Activated CD4-positive, alpha-beta T cell treated with anti-CD3 and anti-CD28 coated beads for 36 hours (primary cell): ENCODE measurements at regions not wholly inside any gene's neighbourhood (a gene's known extent, or its start where the extent isn't known, plus 50 kb on each side); places are given as distances from the start of the nearest gene placed in this dataset.
"Not testable (repeated sequence)": the region's sequence is repeated elsewhere in the genome, so short reads cannot be mapped to it uniquely, and the experiment has no call there.

ENCODE experiments used
- ATAC-seq: fragments of 200-7000 bp; cut with Tn5 transposase; one replicate; pipeline ENCODE4 v1.10.0; 2021; ENCODE audit warnings: mild to moderate bottlenecking, moderate library complexity
- CTCF ChIA-PET: fragments of 350-600 bp; sonication (Branson Sonifier 250); formaldehyde crosslinking; loops from one replicate; lab custom pipeline; 2021; ENCODE audit warnings: antibody characterized with exemption; lab: Charles Lee
- POLR2A ChIA-PET: fragments of 350-600 bp; sonication (Branson Sonifier 250); formaldehyde crosslinking; loops from one replicate; lab custom pipeline; 2021; ENCODE audit warnings: antibody characterized with exemption, inconsistent platforms; lab: Charles Lee
- DNase-seq: peaks from one replicate; pipeline ENCODE4 v3.0.0-alpha.2; 2020
- H3K27ac Mint-ChIP-seq: one replicate; pipeline ENCODE4 v1.8.0; 2021; ENCODE audit warnings: mixed read lengths
- H3K27me3 Mint-ChIP-seq: one replicate; pipeline ENCODE4 v1.8.0; 2021; ENCODE audit warnings: mixed read lengths
- H3K36me3 Mint-ChIP-seq: one replicate; pipeline ENCODE4 v1.8.0; 2021; ENCODE audit warnings: low read depth, mixed read lengths
- H3K4me1 Mint-ChIP-seq: one replicate; pipeline ENCODE4 v1.8.0; 2021; ENCODE audit warnings: mixed read lengths
- H3K4me3 Mint-ChIP-seq: one replicate; pipeline ENCODE4 v1.8.0; 2021; ENCODE audit warnings: mild to moderate bottlenecking, moderate library complexity, mixed read lengths
- H3K9me3 Mint-ChIP-seq: one replicate; pipeline ENCODE4 v1.8.0; 2021; ENCODE audit warnings: low read depth, mixed read lengths
- intact Hi-C, 2 experiments: fragments of 100-400 bp; cut with DNase I in 1 of 2; cut with micrococcal nuclease in 1 of 2; formaldehyde crosslinking; loops; one replicate each; pipeline versions ENCODE4 v1.14.2 to v1.15.1; 2022 to 2024; cut with DNase I, micrococcal nuclease

DNA sequence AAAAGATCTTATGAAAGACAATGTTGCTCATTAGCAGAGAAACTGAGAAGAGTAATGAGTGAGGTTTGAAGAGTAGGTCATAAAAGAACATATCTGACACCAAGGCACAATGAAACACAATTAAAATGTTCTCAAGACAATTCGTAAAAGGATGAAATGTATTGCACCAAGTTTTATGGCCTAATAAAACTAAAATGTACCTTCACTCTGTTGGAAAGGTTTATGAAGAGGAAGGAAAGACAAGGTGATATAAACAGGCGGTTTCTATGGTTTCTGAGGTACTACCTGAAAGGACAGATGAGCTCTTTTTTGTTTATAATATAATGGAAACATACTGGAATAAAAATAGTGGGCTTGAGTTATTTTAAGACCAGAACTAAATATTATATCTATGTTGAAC, 821.3 kb downstream of the TAF11L14 start:
- H3K27ac Mint-ChIP-seq: no peak overlapping the region
- DNase-seq (no peak), ATAC-seq (no peak)
- no peaks in the 10 kb centered on the region for H3K27me3 Mint-ChIP-seq
- no peak overlapping the region for H3K4me3 Mint-ChIP-seq
- intact Hi-C loops: no loop called here
- no peaks in the 10 kb centered on the region for H3K36me3 Mint-ChIP-seq
- H3K4me1 Mint-ChIP-seq: no peaks in the 10 kb centered on the region
- H3K9me3 Mint-ChIP-seq: peaks cover 2% of the 10 kb centered on the region
- POLR2A ChIA-PET: interaction anchor here (0.7 kb wide), 1 partner anchor 632 kb away, joined by 3 read pairs; no protein-coding TSS in a partner anchor
- CTCF ChIA-PET: interaction anchor here (2.6 kb wide), 1 partner anchor 11 kb away, joined by 7 read pairs; no protein-coding TSS in a partner anchor

DNA sequence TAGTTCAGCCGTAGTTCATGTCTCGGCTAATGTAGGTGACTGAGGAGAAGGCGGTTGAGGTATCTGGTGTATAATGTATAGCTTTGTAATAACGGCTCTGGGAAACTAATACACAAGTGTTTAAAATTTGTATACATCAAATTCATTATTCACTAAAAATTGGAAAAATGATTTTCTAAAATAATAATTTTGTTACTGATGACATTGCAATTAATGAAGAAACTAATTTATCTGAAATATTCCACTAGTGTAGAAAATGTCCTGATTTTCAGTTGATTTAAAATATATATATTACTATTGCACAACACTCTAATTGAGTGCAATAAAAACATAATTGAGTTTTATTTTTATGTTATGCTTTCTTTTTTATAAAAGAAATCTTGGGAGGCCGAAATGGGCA, 823.0 kb downstream of the TAF11L14 start:
- no peaks in the 10 kb centered on the region for H3K36me3 Mint-ChIP-seq
- ChIA-PET CTCF (interaction anchor here (2.6 kb wide), 1 partner anchor 9 kb away, joined by 7 read pairs; no protein-coding TSS in a partner anchor), POLR2A (no interaction called here)
- no peak overlapping the region for H3K27ac Mint-ChIP-seq
- peaks cover 2% of the 10 kb centered on the region for H3K9me3 Mint-ChIP-seq
- no peak for ATAC-seq
- H3K4me3 Mint-ChIP-seq: no peak overlapping the region
- intact Hi-C loops: no loop called here
- no peak for DNase-seq
- H3K4me1 Mint-ChIP-seq: no peaks in the 10 kb centered on the region
- H3K27me3 Mint-ChIP-seq: no peaks in the 10 kb centered on the region

DNA sequence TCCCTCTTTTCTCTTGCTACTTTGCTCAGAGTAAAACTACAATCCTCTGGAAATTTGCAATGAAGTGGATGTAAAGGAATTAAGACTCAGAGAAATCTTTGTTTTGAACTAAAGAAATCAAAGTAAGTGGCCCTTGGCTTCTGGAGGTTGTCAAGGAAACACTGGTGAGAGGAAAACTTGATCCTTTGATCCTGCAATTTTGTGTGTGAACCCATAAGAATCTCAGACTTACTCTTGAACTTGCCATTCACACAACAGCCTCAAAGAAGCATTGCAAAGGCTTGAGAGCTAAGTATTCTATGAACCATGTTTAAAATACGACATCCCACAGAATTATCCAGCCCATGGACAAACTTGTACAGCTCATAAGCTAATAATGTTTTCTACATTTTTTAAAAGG, 827.5 kb downstream of the TAF11L14 start:
- ATAC-seq (no peak), DNase-seq (no peak)
- peaks cover 2% of the 10 kb centered on the region for H3K9me3 Mint-ChIP-seq
- POLR2A ChIA-PET: no interaction called here
- H3K36me3 Mint-ChIP-seq: no peaks in the 10 kb centered on the region
- no peaks in the 10 kb centered on the region for H3K4me1 Mint-ChIP-seq
- no peak overlapping the region for H3K4me3 Mint-ChIP-seq
- CTCF ChIA-PET: interaction anchor here (0.9 kb wide), 1 partner anchor 23 kb away, joined by 4 read pairs; no protein-coding TSS in a partner anchor
- intact Hi-C loops: no loop called here
- H3K27me3 Mint-ChIP-seq: no peaks in the 10 kb centered on the region
- H3K27ac Mint-ChIP-seq: no peak overlapping the region

DNA sequence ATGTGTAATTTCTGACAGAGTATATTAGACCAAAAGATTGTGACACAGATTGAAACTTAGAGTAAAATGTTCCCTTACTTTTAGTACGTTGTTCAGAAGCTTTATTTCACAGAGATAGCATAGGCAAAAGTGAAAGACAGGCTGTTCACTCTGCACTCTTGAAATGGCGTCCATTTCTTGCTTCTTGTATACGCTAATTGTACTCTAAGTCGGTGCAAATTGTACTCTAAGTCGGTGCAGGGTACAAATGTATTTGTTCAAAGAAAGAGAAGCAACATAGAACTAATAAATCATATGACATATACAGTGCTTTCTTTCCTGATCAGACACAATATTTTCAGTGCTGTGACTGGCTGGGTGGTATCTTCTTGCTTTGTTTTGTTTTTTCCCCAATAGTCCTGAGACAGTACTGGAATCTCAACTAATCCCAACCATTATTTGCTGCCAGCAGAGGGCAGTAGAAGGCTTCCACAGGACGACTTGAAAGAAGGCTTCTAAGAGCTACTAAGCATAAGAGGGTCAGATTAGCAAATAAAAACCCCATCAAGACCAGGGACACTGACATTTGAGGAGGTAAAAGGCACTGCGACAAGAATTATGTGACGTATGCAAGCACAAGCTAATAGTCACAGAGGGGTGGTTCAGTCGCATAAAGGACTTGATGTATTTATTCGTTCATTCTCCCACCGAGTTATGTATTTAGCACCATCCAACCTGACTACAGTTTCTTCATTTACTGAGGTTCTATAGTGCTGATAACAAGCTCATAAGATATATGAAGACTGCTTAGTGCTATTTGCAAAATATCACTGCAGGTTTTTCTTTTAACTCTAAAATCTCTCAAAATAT, 831.8 kb downstream of the TAF11L14 start:
- H3K27me3 Mint-ChIP-seq: no peaks in the 10 kb centered on the region
- no peak overlapping the region for H3K4me3 Mint-ChIP-seq
- intact Hi-C loops: loop anchor here (1.0 to 2.0 kb wide), 2 partner anchors 232 to 233 kb away; no protein-coding TSS in a partner anchor
- CTCF ChIA-PET: interaction anchor here (0.6 to 1.7 kb wide), 5 partner anchors 10 to 1703 kb away, joined by 3 to 7 read pairs (median 3); no protein-coding TSS in a partner anchor
- H3K36me3 Mint-ChIP-seq: no peaks in the 10 kb centered on the region
- DNase-seq (peak; percentile 66), ATAC-seq (no peak)
- H3K4me1 Mint-ChIP-seq: no peaks in the 10 kb centered on the region
- H3K9me3 Mint-ChIP-seq: no peaks in the 10 kb centered on the region
- no peak overlapping the region for H3K27ac Mint-ChIP-seq
- POLR2A ChIA-PET: interaction anchor here (0.5 to 0.6 kb wide), 2 partner anchors 175 to 193 kb away, joined by 3 to 9 read pairs; no protein-coding TSS in a partner anchor

- POLR2A ChIA-PET: interaction anchor here (0.5 to 0.6 kb wide), 2 partner anchors 175 to 192 kb away, joined by 3 to 9 read pairs; no protein-coding TSS in a partner anchor
- Mint-ChIP-seq H3K27ac (no peak overlapping the region), H3K9me3 (no peaks in the 10 kb centered on the region), H3K36me3 (no peaks in the 10 kb centered on the region), H3K4me3 (no peak overlapping the region), H3K27me3 (no peaks in the 10 kb centered on the region), H3K4me1 (no peaks in the 10 kb centered on the region)
- intact Hi-C loops: loop anchor here (1.0 to 2.0 kb wide), 2 partner anchors 232 kb away; no protein-coding TSS in a partner anchor
- CTCF ChIA-PET: interaction anchor here (0.6 to 1.7 kb wide), 4 partner anchors 11 to 1704 kb away, joined by 3 to 7 read pairs (median 4); no protein-coding TSS in a partner anchor
- DNase-seq (no peak), ATAC-seq (no peak)
These were observed 832.5 kb downstream of the TAF11L14 start for GRCh38 chr5:18466731-18467130.

DNA sequence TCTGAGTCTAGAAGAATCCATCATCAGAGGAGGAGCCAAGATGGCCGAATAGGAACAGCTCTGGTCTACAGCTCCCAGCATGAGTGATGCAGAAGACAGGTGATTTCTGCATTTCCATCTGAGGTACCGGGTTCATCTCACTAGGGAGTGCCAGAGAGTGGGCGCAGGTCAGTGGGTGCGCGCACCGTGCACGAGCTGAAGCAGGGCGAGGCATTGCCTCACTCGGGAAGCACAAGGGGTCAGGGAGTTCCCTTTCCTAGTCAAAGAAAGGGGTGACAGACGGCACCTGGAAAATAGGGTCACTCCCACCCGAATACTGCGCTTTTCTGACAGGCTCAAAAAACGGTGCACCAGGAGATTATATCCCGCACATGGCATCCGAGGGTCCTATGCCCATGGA, 837.5 kb downstream of the TAF11L14 start:
- CTCF ChIA-PET, H3K4me1 Mint-ChIP-seq, ATAC-seq, DNase-seq, H3K27me3 Mint-ChIP-seq, H3K27ac Mint-ChIP-seq, POLR2A ChIA-PET, intact Hi-C loops, H3K9me3 Mint-ChIP-seq, H3K4me3 Mint-ChIP-seq, H3K36me3 Mint-ChIP-seq: not testable (repeated sequence)

DNA sequence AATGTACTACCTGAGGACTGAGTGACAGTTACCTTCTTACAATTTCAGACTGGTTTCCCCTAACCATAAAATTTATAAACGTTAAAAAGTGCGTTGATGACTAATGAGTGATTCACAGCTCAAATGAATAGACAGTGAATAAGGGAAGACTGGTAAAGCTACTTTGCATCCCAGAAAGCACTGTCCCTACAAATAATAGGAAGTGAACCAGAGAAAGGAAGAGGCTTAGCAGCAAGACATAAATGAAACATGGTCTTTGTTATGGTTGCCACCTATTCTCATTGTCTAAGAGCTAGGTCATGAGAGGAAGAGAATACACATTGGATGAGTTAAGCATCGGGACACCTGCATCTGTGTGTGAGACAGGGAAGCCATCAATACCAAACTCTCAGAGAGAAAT, 849.2 kb downstream of the TAF11L14 start:
- CTCF ChIA-PET: no interaction called here
- Mint-ChIP-seq H3K4me1 (no peaks in the 10 kb centered on the region), H3K9me3 (no peaks in the 10 kb centered on the region), H3K36me3 (no peaks in the 10 kb centered on the region), H3K27ac (no peak overlapping the region), H3K4me3 (no peak overlapping the region), H3K27me3 (no peaks in the 10 kb centered on the region)
- POLR2A ChIA-PET: no interaction called here
- intact Hi-C loops: no loop called here
- no peak for ATAC-seq
- no peak for DNase-seq

DNA sequence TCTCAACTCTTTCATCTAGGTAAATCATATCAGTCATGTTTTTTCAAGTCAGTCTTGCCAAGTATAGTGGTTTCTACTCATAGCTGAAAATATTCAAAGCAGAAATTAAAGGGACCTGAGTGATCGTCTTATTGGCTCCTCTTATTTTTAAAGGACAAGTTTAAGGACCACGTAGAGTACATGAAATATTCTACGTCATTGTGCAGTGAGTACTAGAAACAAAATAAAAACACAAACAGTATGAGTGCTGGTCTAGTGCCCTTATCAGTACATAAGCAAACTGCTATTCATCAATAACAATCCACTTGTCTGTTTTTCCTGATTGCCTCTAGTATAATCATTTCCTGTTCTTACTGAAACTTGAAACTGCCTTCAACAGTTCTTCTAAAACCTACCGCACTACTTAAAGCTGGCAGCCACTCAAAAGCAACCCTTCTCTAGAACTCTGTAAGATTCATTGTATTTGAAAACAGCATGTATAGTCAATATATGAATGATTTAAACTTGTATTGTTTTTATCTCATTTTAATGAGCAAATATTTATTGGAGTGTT, 853.7 kb downstream of the TAF11L14 start:
- DNase-seq: no peak
- no peak for ATAC-seq
- Mint-ChIP-seq H3K9me3 (no peaks in the 10 kb centered on the region), H3K27me3 (no peaks in the 10 kb centered on the region), H3K4me3 (no peak overlapping the region), H3K36me3 (no peaks in the 10 kb centered on the region), H3K4me1 (no peaks in the 10 kb centered on the region), H3K27ac (no peak overlapping the region)
- ChIA-PET POLR2A (no interaction called here), CTCF (no interaction called here)
- intact Hi-C loops: no loop called here

GRCh38 chr5:18489703-18490102, 855.4 kb downstream of the TAF11L14 start:
- intact Hi-C loops: no loop called here
- H3K36me3 Mint-ChIP-seq: no peaks in the 10 kb centered on the region
- no peak for ATAC-seq
- no peaks in the 10 kb centered on the region for H3K4me1 Mint-ChIP-seq
- ChIA-PET CTCF (no interaction called here), POLR2A (no interaction called here)
- no peak for DNase-seq
- no peak overlapping the region for H3K4me3 Mint-ChIP-seq
- no peak overlapping the region for H3K27ac Mint-ChIP-seq
- H3K9me3 Mint-ChIP-seq: peaks cover 2% of the 10 kb centered on the region
- no peaks in the 10 kb centered on the region for H3K27me3 Mint-ChIP-seq

DNA sequence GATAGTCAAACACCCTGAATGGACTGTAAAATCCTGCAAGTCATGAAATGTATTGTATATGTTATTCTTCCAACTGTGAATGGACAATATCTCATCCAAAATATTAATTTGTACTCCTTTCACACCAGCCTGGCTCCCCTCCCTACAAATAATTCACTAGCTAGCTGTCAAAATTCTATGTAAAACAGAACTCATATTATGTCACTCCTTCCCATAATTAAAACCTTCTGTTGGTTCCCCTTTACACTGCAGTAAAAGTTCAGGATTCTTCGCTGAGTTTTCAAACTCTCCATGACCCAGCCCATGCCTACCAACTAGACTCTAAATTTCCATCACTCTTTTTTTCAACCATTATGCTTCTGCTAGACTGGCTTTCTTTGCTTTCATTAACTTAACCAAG, 857.1 kb downstream of the TAF11L14 start:
- Mint-ChIP-seq H3K4me3 (no peak overlapping the region), H3K36me3 (no peaks in the 10 kb centered on the region), H3K27ac (no peak overlapping the region), H3K9me3 (peaks cover 2% of the 10 kb centered on the region), H3K27me3 (no peaks in the 10 kb centered on the region), H3K4me1 (no peaks in the 10 kb centered on the region)
- intact Hi-C loops: no loop called here
- ChIA-PET CTCF (no interaction called here), POLR2A (no interaction called here)
- DNase-seq (no peak), ATAC-seq (no peak)

GRCh38 chr5:18495157-18495556, 860.9 kb downstream of the TAF11L14 start:
- H3K27me3 Mint-ChIP-seq: no peaks in the 10 kb centered on the region
- intact Hi-C loops: no loop called here
- CTCF ChIA-PET: no interaction called here

More at GRCh38 chr5:18495157-18495556, 860.9 kb downstream of the TAF11L14 start:
- Mint-ChIP-seq H3K36me3 (no peaks in the 10 kb centered on the region), H3K27ac (no peak overlapping the region), H3K4me3 (no peak overlapping the region), H3K4me1 (no peaks in the 10 kb centered on the region), H3K9me3 (peaks cover 5% of the 10 kb centered on the region)
- POLR2A ChIA-PET: no interaction called here
- DNase-seq (no peak), ATAC-seq (no peak)
